GM12878 (cell line): ENCODE measurements at regions not wholly inside any gene's neighbourhood (a gene's known extent, or its start where the extent isn't known, plus 50 kb on each side); places are given as distances from the start of the nearest gene placed in this dataset.

Experiments used
- BHLHE40 ChIP-seq, 2 experiments: fragments of 450-650 bp in 1 of 2; IDR thresholded peaks; 2 replicates each; pipeline ENCODE4 v1.6.1; 2011 to 2017; ENCODE audit warnings: low read depth in 2 of 2, borderline replicate concordance in 1 of 2, improper control_type of control experiment in 1 of 2, low read length in 1 of 2, mild to moderate bottlenecking in 1 of 2
- CEBPB ChIP-seq, 2 experiments: fragments of 150-350 bp in 1 of 2; IDR thresholded peaks; 2 replicates each; pipeline ENCODE4 v1.6.1; 2012 to 2014; ENCODE audit warnings: low read depth in 2 of 2, low read length in 2 of 2, borderline replicate concordance in 1 of 2, inconsistent platforms in 1 of 2
- FOS ChIP-seq: IDR thresholded peaks from 3 replicates; pipeline ENCODE4 v1.6.1; 2011; ENCODE audit warnings: borderline replicate concordance; ENCODE audit not compliant: insufficient read length; ENCODE audit errors: extremely low read depth
- FOXM1 ChIP-seq: IDR thresholded peaks from 2 replicates; pipeline ENCODE4 v1.6.1; 2012; ENCODE audit warnings: low read depth, mild to moderate bottlenecking, inconsistent platforms, low read length, moderate library complexity
- GABPA ChIP-seq: IDR thresholded peaks from 2 replicates; pipeline ENCODE4 v1.6.1; 2014; ENCODE audit warnings: antibody characterized with exemption, low read depth, mild to moderate bottlenecking, inconsistent platforms
- JUNB ChIP-seq: IDR thresholded peaks from 2 replicates; pipeline ENCODE4 v1.6.1; 2016; ENCODE audit warnings: antibody characterized with exemption, mild to moderate bottlenecking
- MXI1 ChIP-seq: fragments of 150-350 bp; IDR thresholded peaks from 2 replicates; pipeline ENCODE4 v1.6.1; 2011; ENCODE audit warnings: low read depth, mild to moderate bottlenecking, inconsistent platforms, low read length, improper control_type of control experiment
- POLR2A ChIP-seq: IDR thresholded peaks from 2 replicates; pipeline ENCODE4 v1.6.1; 2011; ENCODE audit warnings: low read depth, mild to moderate bottlenecking, low read length
- RAD21 ChIP-seq: IDR thresholded peaks from 2 replicates; pipeline ENCODE4 v1.6.1; 2011; ENCODE audit warnings: mild to moderate bottlenecking, low read depth, low read length, moderate library complexity; ENCODE audit not compliant: insufficient read depth
- TCF7 ChIP-seq: IDR thresholded peaks from 2 replicates; pipeline ENCODE4 v1.6.1; 2014; ENCODE audit warnings: antibody characterized with exemption, borderline replicate concordance
- TF ChIP-seq, protein P1 (sequence below), 3 experiments: IDR thresholded peaks in 2 of 3; conservative IDR thresholded peaks in 1 of 3; 2 replicates each; pipeline ENCODE4 v1.5.1; 2011; ENCODE audit warnings: low read depth in 3 of 3, low read length in 3 of 3, mild to moderate bottlenecking in 3 of 3, control low read depth in 2 of 3, moderate library complexity in 2 of 3, inconsistent platforms in 1 of 3, mixed read lengths in 1 of 3; ENCODE audit not compliant: control insufficient read depth in 2 of 3, insufficient read depth in 1 of 3; ENCODE audit errors: extremely low read depth in 1 of 3
- TF ChIP-seq, protein P2 (sequence below): IDR thresholded peaks from 2 replicates; pipeline ENCODE4 v1.6.1; 2012; ENCODE audit warnings: low read depth, low read length, improper control_type of control experiment
- TF ChIP-seq, protein P3 (sequence below): fragments of 450-650 bp; IDR thresholded peaks from 2 replicates; pipeline ENCODE4 v1.6.1; 2016; ENCODE audit warnings: mild to moderate bottlenecking

DNA sequence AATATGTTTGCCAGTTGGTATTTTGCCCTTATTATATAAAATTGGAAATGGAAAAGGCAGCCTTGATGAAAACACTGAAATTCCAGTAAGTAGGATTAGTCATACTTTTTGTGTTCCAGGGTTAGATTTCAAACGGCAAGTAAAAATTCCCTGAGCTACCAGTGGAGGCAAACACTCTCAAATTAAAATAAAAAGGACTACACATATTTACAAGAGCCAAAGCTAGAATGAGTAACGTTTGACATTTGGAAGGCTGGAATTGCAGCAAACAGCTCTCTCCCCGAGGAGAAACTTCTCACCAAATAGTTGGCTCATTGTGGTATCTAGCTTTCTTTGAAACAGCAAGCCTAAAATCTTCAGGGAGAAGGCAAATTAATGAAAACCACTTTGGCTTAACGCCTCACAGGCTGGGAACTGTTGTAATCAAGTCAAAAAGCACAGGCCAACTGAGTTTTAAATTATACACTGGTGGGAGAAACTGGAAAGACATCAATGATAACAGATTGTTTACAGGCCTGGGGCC, 288.4 kb downstream of the SNX13 start:
- no peak for TF ChIP-seq FOXM1
- TF ChIP-seq, protein P1, sequence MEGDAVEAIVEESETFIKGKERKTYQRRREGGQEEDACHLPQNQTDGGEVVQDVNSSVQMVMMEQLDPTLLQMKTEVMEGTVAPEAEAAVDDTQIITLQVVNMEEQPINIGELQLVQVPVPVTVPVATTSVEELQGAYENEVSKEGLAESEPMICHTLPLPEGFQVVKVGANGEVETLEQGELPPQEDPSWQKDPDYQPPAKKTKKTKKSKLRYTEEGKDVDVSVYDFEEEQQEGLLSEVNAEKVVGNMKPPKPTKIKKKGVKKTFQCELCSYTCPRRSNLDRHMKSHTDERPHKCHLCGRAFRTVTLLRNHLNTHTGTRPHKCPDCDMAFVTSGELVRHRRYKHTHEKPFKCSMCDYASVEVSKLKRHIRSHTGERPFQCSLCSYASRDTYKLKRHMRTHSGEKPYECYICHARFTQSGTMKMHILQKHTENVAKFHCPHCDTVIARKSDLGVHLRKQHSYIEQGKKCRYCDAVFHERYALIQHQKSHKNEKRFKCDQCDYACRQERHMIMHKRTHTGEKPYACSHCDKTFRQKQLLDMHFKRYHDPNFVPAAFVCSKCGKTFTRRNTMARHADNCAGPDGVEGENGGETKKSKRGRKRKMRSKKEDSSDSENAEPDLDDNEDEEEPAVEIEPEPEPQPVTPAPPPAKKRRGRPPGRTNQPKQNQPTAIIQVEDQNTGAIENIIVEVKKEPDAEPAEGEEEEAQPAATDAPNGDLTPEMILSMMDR (IDR thresholded peaks at IDR 0.05 in 2 of 3, conservative IDR thresholded peaks at IDR 0.05 in 1 of 3; ENCODE audit: control insufficient read depth in 2 of 3, extremely low read depth in 1 of 3, insufficient read depth in 1 of 3, low read depth in 3 of 3, low read length in 3 of 3): no peak
- TF ChIP-seq TCF7: no peak
- TF ChIP-seq POLR2A: no peak
- TF ChIP-seq RAD21: no peak
- TF ChIP-seq FOS: no peak
- no peak for TF ChIP-seq BHLHE40 (IDR thresholded peaks at IDR 0.05; ENCODE audit: borderline replicate concordance in 1 of 2, low read depth in 2 of 2, low read length in 1 of 2)
- no peak for TF ChIP-seq CEBPB (IDR thresholded peaks at IDR 0.05; ENCODE audit: borderline replicate concordance in 1 of 2, low read depth in 2 of 2, low read length in 2 of 2)
- TF ChIP-seq, protein P2, sequence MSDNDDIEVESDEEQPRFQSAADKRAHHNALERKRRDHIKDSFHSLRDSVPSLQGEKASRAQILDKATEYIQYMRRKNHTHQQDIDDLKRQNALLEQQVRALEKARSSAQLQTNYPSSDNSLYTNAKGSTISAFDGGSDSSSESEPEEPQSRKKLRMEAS: no peak
- TF ChIP-seq JUNB: no peak
- TF ChIP-seq, protein P3, sequence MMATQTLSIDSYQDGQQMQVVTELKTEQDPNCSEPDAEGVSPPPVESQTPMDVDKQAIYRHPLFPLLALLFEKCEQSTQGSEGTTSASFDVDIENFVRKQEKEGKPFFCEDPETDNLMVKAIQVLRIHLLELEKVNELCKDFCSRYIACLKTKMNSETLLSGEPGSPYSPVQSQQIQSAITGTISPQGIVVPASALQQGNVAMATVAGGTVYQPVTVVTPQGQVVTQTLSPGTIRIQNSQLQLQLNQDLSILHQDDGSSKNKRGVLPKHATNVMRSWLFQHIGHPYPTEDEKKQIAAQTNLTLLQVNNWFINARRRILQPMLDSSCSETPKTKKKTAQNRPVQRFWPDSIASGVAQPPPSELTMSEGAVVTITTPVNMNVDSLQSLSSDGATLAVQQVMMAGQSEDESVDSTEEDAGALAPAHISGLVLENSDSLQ: no peak
- no peak for TF ChIP-seq GABPA
- no peak for TF ChIP-seq MXI1
